RKO (cell line): ENCODE measurements at regions not wholly inside any gene's neighbourhood (a gene's known extent, or its start where the extent isn't known, plus 50 kb on each side); places are given as distances from the start of the nearest gene placed in this dataset.

Source experiments
- DNase-seq: peaks from one replicate; pipeline ENCODE4 v3.0.0-alpha.2; 2016; ENCODE audit warnings: low spot score

GRCh38 chr3:6512172-6512800 is 348.6 kb upstream of the GRM7 start:
- no peak for DNase-seq

DNA sequence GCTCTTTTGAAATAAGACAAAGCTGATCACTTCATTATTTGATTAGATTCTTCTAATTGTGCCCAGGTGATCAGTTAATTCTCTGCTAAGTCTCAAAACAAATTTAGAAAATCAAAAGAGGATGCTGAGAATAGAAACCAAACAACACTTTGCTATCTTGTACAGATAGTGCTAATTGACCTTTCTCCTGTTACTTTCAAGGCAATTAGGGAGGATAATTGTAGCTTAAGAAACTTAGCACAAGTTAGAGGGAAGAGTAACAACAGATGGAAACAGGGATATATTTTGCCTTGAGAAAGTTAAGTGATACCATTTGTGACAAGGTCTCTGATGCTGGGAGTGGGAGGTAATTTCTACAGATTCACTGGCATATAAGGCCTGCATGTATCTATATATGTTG is 344.8 kb upstream of the GRM7 start:
- DNase-seq: no peak

DNA sequence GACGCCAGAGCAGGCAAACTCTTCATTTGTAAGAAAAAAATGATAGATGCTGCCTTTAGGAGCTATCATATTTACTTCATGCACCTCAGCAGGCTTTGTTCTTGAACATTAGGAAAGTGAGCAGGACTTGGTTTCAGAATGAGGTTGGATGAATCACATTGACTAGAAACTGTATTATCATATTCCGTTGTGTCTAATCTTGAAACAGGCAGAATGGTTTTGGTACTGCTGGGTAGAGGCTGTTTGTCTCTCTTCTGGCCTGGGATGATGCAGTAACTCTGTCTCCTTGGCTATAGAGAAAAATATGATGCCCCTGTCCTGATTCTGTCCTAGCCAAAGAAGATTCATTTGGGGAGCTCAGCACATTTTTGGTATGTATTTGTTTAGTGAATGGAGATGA is 344.2 kb upstream of the GRM7 start:
- DNase-seq: no peak

GRCh38 chr3:6518709-6519345 is 342.1 kb upstream of the GRM7 start:
- no peak for DNase-seq

GRCh38 chr3:6521369-6522113 is 339.4 kb upstream of the GRM7 start:
- no peak for DNase-seq

- DNase-seq: no peak
Observed at GRCh38 chr3:6522191-6522590, 338.7 kb upstream of the GRM7 start.

DNA sequence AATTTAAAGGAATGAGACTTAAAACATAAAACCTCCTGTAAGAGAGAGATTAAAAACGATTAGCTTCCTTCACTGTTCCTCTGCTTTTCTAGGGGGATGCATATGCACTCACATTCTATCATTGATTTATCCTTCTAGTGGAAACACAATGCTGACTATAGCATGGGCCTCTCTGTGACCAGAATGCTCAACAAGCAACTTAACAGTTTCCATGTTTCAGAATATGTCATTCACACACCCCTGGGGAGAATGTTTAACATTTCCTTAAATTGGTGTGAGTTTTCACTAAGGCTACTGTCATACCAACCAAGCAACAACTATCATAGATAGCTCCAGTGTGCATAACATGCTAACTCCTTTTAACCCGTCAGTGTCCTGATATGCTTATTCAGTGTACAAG is 337.9 kb upstream of the GRM7 start:
- DNase-seq: no peak

- no peak for DNase-seq
Observed at GRCh38 chr3:6524479-6524878, 336.4 kb upstream of the GRM7 start.

DNA sequence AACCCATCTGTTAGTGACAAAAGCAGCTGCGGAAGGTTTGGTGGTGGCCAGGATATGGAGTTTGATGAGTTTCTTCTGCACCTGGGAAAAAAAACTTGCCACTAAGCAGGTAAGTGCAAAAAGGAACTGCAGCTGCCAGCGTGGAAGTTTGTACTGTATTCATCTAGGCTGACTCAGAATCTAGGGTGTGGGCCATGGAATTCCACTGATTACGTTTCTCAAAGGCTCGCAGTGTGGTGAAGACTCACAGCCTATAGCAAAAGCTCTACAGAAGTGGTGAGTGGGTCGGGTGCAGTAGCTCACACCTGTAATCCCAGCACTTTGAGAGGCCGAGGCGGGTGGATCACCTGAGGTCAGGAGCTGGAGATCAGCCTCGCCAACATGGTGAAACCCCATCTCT is 334.6 kb upstream of the GRM7 start:
- DNase-seq: no peak

GRCh38 chr3:6526861-6527260 is 334.1 kb upstream of the GRM7 start:
- no peak for DNase-seq

DNA sequence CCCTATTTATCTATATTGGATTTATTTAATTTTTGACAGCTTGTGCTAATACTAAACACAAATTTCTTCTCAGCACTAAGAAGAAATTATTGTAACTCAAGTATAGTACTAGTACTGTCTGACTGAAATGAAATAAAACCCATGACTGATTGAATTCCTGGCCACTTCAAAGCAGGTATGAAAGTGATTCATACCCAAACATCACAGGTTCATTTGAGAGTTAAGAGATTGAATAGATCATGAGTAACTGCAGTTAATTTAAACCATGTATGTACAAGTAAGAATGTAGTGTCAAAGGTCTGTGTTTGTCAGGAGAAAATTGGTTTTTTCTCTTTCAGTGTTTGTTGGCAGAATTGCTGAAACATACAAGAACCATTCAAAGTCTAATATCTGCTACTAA is 332.0 kb upstream of the GRM7 start:
- DNase-seq: no peak

DNA sequence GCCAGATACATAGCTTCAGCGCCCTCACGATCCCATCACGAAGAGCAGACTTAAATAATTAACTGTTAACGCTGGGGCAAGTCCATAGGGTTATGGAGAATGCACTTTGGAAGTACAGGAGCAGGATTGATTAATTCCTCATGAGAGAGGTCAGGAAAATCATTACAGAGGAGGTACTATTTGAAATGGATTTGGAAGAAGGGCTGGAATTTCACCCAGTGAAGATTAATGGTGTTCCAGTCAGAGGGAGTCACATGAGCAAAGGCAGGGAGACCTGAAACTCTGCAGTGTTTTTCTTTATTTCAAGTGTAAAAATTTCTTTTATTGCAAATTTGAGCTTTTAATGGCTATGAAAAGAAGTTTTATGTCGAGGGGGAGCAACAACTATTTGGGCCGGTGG is 329.8 kb upstream of the GRM7 start:
- DNase-seq: no peak

DNA sequence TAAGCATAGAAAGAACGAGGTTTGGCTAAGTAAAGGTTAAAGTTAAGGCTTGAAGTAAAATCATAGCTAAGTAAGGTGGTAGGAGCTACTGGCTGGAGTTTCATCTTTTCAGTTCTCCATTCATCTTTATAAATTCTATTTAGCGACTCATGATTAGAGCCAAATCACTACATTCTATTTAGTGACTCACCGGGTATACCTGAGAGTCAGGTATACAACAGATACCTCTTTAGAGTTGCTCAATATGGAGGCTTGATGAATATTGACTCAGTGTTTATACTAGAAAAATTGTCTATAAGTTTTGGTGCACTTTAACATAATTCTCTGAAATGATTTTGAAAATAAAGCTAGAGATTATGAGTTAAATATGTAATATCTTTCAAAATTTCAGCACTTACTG is 328.8 kb upstream of the GRM7 start:
- DNase-seq: no peak

DNA sequence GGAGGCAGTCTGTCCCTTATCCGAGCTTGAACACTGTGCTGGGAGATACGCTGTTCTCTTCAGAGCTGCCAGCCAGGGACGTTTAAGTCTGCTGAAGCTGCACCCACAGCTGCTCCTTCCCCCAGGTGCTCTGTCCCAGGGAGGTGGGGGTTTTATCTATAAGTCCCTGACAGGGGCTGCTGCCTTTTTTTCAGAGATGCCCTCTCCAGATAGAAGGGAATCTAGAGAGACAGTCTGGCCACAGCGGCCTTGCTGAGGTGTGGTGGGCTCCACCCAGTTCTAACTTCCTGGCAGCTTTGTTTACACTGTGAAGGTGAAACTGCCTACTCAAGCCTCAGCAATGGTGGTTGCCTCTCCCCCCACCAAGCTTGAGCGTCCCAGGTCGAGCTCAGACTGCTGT is 319.9 kb upstream of the GRM7 start:
- DNase-seq: no peak

- DNase-seq: no peak
Observed at GRCh38 chr3:6542795-6543194, 318.1 kb upstream of the GRM7 start.

DNA sequence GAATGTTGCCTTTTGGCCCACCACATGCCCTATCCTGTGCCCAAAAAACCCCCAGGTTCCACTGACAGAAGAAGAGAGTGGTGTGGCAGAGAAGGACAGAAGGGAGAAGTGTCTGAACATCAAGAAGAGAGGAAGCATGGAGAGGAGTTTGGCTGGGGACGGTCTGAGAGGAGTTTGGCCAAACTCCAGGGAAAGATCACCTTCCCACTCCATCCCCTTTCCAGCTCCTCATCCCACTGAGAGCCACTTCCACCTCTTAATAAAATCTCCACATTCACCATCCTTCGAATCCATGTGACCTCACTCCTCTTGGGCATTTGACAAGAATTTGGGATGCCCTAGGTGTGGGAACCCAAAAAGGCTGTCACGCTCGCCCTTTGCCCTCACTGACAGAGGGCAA is 311.6 kb upstream of the GRM7 start:
- DNase-seq: no peak

DNA sequence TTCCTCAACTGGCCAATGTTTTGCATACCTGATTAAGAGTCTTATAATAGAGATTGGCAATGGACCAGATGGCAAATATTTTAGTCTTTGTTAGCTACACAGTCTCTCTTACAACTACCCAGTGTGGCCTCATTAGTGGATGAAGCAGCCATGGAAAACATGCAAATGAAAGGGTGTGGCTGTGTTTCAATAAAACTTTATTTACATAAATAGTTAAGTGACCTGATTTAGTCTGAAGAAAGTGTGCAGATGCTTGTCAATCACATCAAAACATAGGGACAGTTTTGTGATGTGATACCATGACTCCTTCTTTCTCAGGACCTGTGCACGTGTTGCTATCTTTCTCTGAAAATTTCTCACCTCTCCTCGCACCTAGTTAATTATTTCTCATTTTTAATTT is 309.8 kb upstream of the GRM7 start:
- DNase-seq: no peak

- DNase-seq: no peak
Observed at GRCh38 chr3:6560259-6560658, 300.7 kb upstream of the GRM7 start.

- no peak for DNase-seq
Observed at GRCh38 chr3:6567241-6567640, 293.7 kb upstream of the GRM7 start.

DNA sequence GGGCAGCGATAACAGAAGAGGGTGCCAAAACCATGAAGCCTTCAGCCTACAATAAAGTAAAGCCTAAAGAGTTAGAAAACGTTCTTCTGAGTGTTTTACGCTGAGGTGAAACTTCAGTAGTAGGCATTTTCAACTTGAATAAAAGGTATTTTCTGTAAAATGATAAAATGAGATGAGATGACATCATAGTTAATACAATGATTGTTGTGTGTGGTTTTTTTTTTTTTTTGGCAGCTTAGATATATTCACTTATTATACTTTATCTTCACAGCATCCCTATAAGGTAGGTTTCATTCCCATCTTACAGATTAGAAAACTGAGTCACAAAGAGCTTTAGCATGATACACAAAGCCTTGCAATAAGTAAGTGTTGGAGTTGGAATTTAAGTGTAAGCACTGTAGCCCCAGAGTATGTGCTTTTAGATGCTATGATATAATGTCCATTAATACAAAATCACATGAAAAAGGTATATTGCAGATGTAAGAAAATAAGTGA is 291.9 kb upstream of the GRM7 start:
- DNase-seq: no peak

DNA sequence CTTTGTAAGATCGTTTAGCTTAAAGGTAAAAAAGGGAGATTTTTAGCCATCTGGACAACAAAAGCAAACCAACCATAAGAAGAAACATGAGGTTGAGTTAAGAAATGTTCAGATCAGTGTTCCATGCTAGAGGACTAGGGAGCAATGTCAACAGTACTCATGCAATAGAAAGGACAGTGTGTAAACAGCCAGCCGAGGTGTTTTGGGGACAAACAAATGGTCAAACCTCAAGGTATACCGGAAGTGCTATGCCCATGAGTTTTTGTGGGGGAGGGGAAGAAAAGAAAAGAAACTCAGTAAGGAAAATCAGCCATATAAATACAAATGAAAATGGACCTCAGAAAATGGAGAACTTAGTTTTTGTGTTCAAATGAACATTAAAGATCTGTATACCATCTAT is 289.5 kb upstream of the GRM7 start:
- no peak for DNase-seq

DNA sequence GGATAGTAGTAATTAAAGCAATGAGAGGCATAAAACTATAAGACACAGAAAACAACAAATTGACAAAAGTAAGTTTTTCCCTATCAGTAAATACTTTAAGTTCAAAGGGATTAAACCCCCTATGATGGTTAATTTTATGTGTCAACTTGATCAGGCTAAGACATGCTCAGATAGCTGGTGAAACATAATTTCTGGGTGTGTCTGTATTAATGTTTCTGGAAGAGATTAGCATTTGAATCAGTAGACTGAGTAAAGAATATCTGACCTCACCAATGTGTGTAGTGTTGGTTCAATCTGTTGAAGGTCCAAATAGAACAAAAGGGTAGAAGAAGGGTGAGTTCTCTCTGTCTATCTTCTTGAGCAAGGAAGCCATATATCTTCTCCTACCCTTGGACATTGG is 283.3 kb upstream of the GRM7 start:
- no peak for DNase-seq

- peak; percentile 14 for DNase-seq
Observed at GRCh38 chr3:6578526-6578925, 282.4 kb upstream of the GRM7 start.

DNA sequence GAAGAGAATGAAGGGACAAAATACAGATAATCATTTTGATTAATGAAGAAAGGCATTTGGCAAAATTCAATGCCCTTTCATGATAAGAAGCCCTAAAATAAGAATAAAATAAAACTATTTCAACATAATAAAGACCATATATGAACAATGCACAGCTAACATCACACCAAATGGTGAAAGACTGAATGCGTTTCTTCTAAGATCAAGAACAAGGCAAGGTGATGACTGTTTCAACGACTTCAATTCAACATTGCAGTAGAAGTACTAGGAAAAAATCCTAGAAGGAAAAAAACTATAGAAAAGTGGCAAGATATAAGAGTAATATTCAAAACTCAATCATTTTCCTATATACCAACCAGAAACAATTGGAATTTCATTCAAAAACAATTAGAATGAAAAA is 280.1 kb upstream of the GRM7 start:
- no peak for DNase-seq
